Choroid plexus epithelial cell (primary cell): ENCODE measurements at regions not wholly inside any gene's neighbourhood (a gene's known extent, or its start where the extent isn't known, plus 50 kb on each side); places are given as distances from the start of the nearest gene placed in this dataset.

Source experiments
- DNase-seq: peaks from one replicate; pipeline ENCODE4 v3.0.0-alpha.2; 2010; ENCODE audit warnings: low read depth
- H3K4me3 ChIP-seq: 2 replicates; pipeline ENCODE4 v1.5.1; 2011; ENCODE audit warnings: low read depth, mild to moderate bottlenecking, control low read depth, low read length, moderate library complexity
- TF ChIP-seq, protein P1 (sequence below): conservative IDR thresholded peaks from 2 replicates; pipeline ENCODE4 v1.5.1; 2011; ENCODE audit warnings: low read depth, mild to moderate bottlenecking, control low read depth, inconsistent platforms, low read length, moderate library complexity

DNA sequence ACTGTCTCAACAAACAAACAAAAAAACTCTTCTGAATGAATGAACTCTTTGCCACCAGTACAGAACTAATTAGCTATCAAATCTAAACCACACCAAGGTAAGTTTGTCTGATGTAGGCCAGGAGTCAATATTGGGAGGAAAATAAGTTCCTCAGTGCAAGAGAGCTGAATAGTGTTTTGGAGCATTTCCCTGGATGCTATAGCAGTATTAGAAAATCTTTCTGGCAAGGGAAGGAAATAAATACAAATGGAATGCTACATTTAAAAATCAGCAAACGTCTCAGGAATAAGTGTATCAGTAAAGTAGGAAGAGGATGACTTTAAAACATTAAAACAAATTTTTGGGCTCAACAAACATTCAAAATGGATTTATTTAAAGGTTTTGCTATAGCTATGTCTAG is 81.3 kb upstream of the TMTC4 start:
- DNase-seq: no peak
- H3K4me3 ChIP-seq: no peak overlapping the region
- TF ChIP-seq, protein P1, sequence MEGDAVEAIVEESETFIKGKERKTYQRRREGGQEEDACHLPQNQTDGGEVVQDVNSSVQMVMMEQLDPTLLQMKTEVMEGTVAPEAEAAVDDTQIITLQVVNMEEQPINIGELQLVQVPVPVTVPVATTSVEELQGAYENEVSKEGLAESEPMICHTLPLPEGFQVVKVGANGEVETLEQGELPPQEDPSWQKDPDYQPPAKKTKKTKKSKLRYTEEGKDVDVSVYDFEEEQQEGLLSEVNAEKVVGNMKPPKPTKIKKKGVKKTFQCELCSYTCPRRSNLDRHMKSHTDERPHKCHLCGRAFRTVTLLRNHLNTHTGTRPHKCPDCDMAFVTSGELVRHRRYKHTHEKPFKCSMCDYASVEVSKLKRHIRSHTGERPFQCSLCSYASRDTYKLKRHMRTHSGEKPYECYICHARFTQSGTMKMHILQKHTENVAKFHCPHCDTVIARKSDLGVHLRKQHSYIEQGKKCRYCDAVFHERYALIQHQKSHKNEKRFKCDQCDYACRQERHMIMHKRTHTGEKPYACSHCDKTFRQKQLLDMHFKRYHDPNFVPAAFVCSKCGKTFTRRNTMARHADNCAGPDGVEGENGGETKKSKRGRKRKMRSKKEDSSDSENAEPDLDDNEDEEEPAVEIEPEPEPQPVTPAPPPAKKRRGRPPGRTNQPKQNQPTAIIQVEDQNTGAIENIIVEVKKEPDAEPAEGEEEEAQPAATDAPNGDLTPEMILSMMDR: no peak

DNA sequence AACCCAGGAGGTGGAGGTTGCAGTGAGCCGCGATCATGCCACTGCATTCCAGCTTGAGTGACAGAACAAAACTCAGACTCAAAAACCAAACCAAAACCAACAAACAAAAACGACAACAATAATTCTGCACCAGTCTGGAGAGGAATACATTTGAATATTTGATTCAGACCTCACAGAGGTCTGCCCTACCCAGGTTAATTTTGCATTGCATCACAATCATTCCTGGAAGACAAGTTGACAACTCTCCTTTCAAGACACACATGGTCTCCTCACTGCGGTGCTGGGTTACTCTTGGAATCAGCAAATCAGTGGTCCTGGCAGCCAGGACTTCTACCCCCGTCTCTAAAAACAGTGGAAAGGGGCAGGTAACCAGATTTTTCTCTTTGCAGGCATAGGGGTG is 79.9 kb upstream of the TMTC4 start:
- H3K4me3 ChIP-seq: no peak overlapping the region
- TF ChIP-seq, protein P1: no peak

DNA sequence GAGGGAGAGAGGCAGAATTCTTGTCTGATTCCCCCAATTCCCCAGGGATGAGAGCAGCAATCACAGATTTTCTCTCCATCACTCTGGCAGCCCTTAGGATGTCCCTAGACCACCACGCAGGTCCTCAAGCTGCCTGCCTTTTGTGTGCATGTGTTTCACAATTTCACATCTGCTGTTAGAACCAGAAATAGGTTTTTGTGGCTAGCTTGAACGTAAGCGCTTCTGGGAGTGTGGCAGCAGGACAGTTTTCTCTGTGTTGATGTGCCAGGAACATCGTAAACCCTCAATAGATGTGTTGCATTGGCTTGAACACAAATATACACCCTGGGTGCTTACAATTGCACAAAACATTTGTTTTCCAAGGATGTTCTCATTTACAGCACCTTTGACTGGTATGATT is 78.8 kb upstream of the TMTC4 start:
- H3K4me3 ChIP-seq: no peak overlapping the region
- DNase-seq: no peak
- TF ChIP-seq, protein P1: no peak

More for the DNA sequence above, 79.9 kb upstream of the TMTC4 start:
- no peak for DNase-seq

DNA sequence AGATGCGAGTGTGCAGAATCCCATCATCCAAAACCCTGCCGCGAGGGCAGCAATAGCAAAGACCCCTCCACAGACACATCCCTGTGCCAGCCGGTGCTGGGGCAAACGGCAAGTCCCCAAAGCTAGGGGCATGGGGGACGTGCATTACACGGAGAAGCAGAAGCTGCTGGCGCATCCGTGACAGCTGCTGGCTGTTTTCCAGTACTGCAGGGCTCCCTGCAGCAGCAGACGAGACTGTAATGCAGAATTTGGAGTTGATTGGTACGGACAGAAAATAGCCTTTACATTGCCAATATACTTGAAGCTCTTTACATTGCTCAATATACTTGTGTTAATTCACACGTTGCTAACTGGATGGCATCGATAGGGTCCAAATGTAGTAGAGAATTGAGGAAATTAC is 77.2 kb upstream of the TMTC4 start:
- TF ChIP-seq, protein P1: no peak
- no peak for DNase-seq
- no peak overlapping the region for H3K4me3 ChIP-seq

DNA sequence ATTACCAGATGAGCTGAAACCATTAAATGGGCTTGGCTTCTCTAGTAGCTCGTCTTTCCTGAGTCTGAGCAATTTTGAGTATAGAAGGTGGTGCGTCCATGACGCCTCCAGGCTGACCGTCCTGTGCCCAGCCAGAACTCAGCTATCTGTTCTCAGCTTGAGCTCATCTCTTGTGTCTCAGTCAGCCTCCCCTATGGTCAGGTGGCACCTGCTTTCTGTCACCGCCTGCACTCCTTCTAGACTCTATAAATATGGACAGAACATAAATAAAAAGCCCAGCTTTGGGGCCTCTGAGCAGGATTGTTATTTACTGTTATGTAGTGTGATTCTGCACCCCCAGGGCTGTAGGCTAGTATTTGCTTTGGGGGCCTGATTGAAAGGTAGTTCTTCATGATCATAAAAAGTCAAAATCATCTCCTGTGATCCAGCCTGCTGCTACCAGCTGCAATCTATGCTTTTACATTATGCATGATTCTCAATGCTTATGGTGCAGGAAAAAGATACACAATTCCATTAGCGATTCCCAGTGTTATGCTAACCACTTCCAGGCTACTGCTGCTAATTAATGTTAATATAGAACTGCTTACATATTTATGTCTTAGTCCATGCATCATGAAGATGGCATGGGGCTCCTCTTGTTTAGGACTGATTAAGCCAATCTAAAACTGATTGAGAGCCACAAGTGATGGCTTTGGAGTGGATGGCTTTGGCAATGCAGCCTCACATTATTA is 72.5 kb upstream of the TMTC4 start:
- TF ChIP-seq, protein P1: no peak
- no peak for DNase-seq
- H3K4me3 ChIP-seq: no peak overlapping the region

DNA sequence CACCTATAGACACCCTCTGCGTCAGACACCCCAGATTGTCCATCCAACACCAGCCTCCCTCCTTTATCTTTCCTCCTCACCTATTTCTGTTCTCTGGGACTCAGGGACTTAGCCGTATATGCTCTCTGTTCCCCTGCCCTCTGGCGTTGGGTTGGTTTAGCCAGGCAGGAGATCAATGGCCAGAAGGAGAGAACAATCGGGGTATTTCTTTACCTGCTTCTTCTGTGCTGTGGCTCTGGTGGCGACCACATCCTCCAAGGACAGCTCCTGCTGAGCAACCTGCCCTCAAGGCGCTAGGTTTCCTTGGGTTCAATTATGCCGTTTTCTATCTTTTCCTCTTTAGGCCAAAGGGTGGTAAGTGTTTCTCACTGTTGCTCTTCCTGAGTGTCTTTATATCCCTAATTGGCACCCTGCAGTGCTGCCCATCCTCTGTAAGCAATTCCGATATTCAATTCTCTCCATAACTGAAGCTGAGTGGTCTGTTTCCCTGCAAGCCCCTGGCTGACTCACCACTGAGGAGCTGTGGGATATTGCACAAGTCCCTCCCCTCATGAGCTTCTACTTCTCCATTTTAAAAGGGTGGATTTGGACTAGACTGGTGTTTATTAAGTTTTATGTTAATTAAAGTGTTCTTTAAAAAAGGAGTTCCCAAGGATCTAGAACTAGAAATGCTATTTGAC is 63.7 kb upstream of the TMTC4 start:
- H3K4me3 ChIP-seq: no peak overlapping the region
- DNase-seq: no peak
- TF ChIP-seq, protein P1: no peak

DNA sequence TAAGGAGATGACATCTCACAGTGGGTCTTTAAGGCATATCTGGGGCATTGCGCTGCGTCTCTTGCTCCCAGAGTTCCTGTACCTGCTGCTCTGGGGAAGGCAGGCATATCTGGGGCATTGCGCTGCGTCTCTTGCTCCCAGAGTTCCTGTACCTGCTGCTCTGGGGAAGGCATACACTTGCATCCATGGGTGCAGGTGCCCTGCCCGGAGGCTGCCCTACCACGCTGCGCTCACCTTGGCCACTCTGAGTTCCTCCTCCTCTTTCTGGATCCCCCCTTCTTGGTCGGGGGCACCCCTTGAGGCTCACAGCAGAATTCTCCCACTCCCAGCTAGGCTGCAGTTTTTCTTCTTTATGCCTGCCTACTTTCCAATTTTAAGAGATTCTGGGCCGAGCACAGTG is 60.9 kb upstream of the TMTC4 start:
- TF ChIP-seq, protein P1: no peak
- no peak overlapping the region for H3K4me3 ChIP-seq
- DNase-seq: no peak
